CD14-positive monocyte (primary cell): ENCODE measurements at regions not wholly inside any gene's neighbourhood (a gene's known extent, or its start where the extent isn't known, plus 50 kb on each side); places are given as distances from the start of the nearest gene placed in this dataset.

Experiments
- DNase-seq, 3 donors: peaks; one replicate each; pipeline ENCODE4 v3.0.0-alpha.2; 2011 to 2022
- H2AFZ ChIP-seq: 2 replicates; pipeline ENCODE4 v1.6.0; 2012; ENCODE audit warnings: mild to moderate bottlenecking, low read depth, low read length, inconsistent platforms; ENCODE audit not compliant: insufficient read depth, poor library complexity, severe bottlenecking
- H3K27ac ChIP-seq, 2 donors: 1 replicate in 1 of 2; 2 replicates in 1 of 2; pipeline ENCODE4 v1.5.1; 2012 to 2013; ENCODE audit warnings: low read length in 2 of 2, control low read depth in 1 of 2, inconsistent platforms in 1 of 2, low read depth in 1 of 2, mild to moderate bottlenecking in 1 of 2
- H3K27me3 ChIP-seq, 2 donors: one replicate each; pipeline versions ENCODE4 v1.6.0 to v1.6.1; 2011 to 2013; ENCODE audit warnings: low read length in 2 of 2; ENCODE audit not compliant: control insufficient read depth in 2 of 2, insufficient read depth in 2 of 2
- H3K36me3 ChIP-seq, 2 donors: replicated peaks in 1 of 2; 1 replicate in 1 of 2; 2 replicates in 1 of 2; pipeline versions ENCODE4 v1.5.1 to v1.6.1; 2012 to 2013; ENCODE audit warnings: low read length in 2 of 2, control low read depth in 1 of 2, inconsistent platforms in 1 of 2, mild to moderate bottlenecking in 1 of 2; ENCODE audit not compliant: insufficient read depth in 2 of 2, control insufficient read depth in 1 of 2
- H3K4me1 ChIP-seq, 2 donors: 1 replicate in 1 of 2; 2 replicates in 1 of 2; pipeline versions ENCODE4 v1.5.1 to v1.6.1; 2012 to 2013; ENCODE audit warnings: low read length in 2 of 2, control low read depth in 1 of 2, inconsistent platforms in 1 of 2, mild to moderate bottlenecking in 1 of 2, moderate library complexity in 1 of 2; ENCODE audit not compliant: insufficient read depth in 2 of 2, control insufficient read depth in 1 of 2
- H3K4me2 ChIP-seq: replicated peaks from 2 replicates; pipeline ENCODE3; 2012; ENCODE audit warnings: low read length, moderate library complexity, mild to moderate bottlenecking; ENCODE audit not compliant: poor library complexity, severe bottlenecking; ENCODE audit errors: extremely low read depth
- H3K4me3 ChIP-seq, 3 experiments: fragments of 200-600 bp in 1 of 3; sonication (generic) in 1 of 3; replicated peaks in 1 of 3; 1 replicate in 2 of 3; 2 replicates in 1 of 3; pipeline ENCODE4 v1.5.1; 2011 to 2013; ENCODE audit warnings: low read length in 3 of 3, mild to moderate bottlenecking in 3 of 3, control low read depth in 2 of 3, low read depth in 2 of 3, inconsistent platforms in 1 of 3, moderate library complexity in 1 of 3
- H3K79me2 ChIP-seq: 2 replicates; pipeline ENCODE4 v1.6.0; 2012; ENCODE audit warnings: mild to moderate bottlenecking, control low read depth, inconsistent platforms, low read length, moderate library complexity; ENCODE audit not compliant: insufficient read depth
- H3K9ac ChIP-seq: 2 replicates; pipeline ENCODE4 v1.6.0; 2017; ENCODE audit warnings: low read length, mild to moderate bottlenecking; ENCODE audit not compliant: insufficient read depth, poor library complexity, severe bottlenecking
- H3K9me3 ChIP-seq, 2 donors: replicated peaks in 1 of 2; 1 replicate in 1 of 2; 2 replicates in 1 of 2; pipeline versions ENCODE4 v1.5.1 to v1.6.1; 2012 to 2013; ENCODE audit warnings: low read length in 2 of 2, control low read depth in 1 of 2; ENCODE audit not compliant: control insufficient read depth in 1 of 2, insufficient read depth in 1 of 2
- H4K20me1 ChIP-seq: 2 replicates; pipeline ENCODE4 v1.6.0; 2012; ENCODE audit warnings: mild to moderate bottlenecking, low read length, control low read depth, moderate library complexity; ENCODE audit not compliant: insufficient read depth
- H3K27ac Mint-ChIP-seq, 7 donors: one replicate each; pipeline ENCODE4 v1.8.0; 2020; ENCODE audit warnings: mild to moderate bottlenecking in 7 of 7, mixed read lengths in 7 of 7, moderate library complexity in 6 of 7, inconsistent platforms in 2 of 7
- H3K27me3 Mint-ChIP-seq, 3 donors: one replicate each; pipeline ENCODE4 v1.8.0; 2021 to 2022; ENCODE audit warnings: low read depth in 3 of 3, mild to moderate bottlenecking in 3 of 3, mixed read lengths in 3 of 3, moderate library complexity in 3 of 3, inconsistent platforms in 1 of 3
- H3K36me3 Mint-ChIP-seq, 2 donors: one replicate each; pipeline ENCODE4 v1.8.0; 2020; ENCODE audit warnings: mixed read lengths in 2 of 2, inconsistent platforms in 1 of 2, mild to moderate bottlenecking in 1 of 2
- H3K4me1 Mint-ChIP-seq: one replicate; pipeline ENCODE4 v1.8.0; 2020; ENCODE audit warnings: mild to moderate bottlenecking, mixed read lengths
- H3K4me3 Mint-ChIP-seq, 2 donors: one replicate each; pipeline ENCODE4 v1.8.0; 2020; ENCODE audit warnings: mild to moderate bottlenecking in 2 of 2, mixed read lengths in 2 of 2, moderate library complexity in 1 of 2
- H3K9me3 Mint-ChIP-seq, 7 donors: one replicate each; pipeline ENCODE4 v1.8.0; 2020 to 2022; ENCODE audit warnings: mixed read lengths in 7 of 7, mild to moderate bottlenecking in 6 of 7, moderate library complexity in 6 of 7, inconsistent platforms in 2 of 7
- CTCF ChIP-seq: fragments of 200-600 bp; IDR thresholded peaks from one replicate; pipeline ENCODE4 v1.8.0; 2022; ENCODE audit warnings: antibody characterized with exemption, mild to moderate bottlenecking
- WGBS: methylation state at CpG from one replicate; pipeline ENCODE4 v1.1.5; 2013; ENCODE audit warnings: missing lambda C conversion rate; ENCODE audit not compliant: insufficient coverage; 5-methylcytosine and 5-hydroxymethylcytosine counted together
- intact Hi-C, 2 donors: fragments of 100-400 bp; cut with micrococcal nuclease; formaldehyde crosslinking; loops; one replicate each; pipeline versions ENCODE4 v1.15.0 to v1.15.1; 2023

DNA sequence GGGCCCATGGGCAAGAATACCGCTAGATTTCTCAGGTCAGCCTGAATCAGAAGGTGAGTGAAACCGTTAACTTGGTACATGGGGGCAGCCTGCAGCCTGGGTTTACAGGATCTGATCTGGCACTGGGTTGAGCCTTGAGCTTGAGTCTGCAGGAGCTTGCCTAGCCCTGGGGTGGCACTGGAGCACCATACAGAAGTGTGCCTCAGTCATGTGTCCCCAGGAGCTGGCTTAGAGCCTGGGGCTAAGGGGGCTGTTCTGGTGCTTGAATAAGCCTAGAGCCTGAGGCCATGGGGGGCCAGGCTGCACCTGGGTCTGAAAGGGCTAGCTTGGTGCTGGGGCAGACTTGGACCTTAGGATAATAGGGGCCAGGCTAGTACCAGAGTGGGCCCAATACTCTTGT is 457.2 kb upstream of the PBX1 start:
- H3K9me3 ChIP-seq, result peaks cover 0 to 2% of the 10 kb centered on the region in 2 donors
- H3K27me3 ChIP-seq, result no peaks in the 10 kb centered on the region
- Mint-ChIP-seq H3K9me3 (peaks cover 0 to 2% (median 0%) of the 10 kb centered on the region in 7 donors), H3K4me3 (no peak overlapping the region), H3K27me3 (no peaks in the 10 kb centered on the region), H3K4me1 (no peaks in the 10 kb centered on the region), H3K36me3 (no peaks in the 10 kb centered on the region), H3K27ac (no peak overlapping the region)
- TF ChIP-seq CTCF, result no peak
- no peak overlapping the region for H3K4me2 ChIP-seq
- no peaks in the 10 kb centered on the region for H4K20me1 ChIP-seq
- no peak overlapping the region for H3K9ac ChIP-seq
- 91% methylated on average over 2 of the region's 2 CpGs for WGBS
- H3K4me1 ChIP-seq, result no peaks in the 10 kb centered on the region
- H2AFZ ChIP-seq, result no peak overlapping the region
- DNase-seq, result no peak
- no peak overlapping the region for H3K27ac ChIP-seq
- intact Hi-C loops, result no loop called here
- no peaks in the 10 kb centered on the region for H3K36me3 ChIP-seq
- no peak overlapping the region for H3K4me3 ChIP-seq
- H3K79me2 ChIP-seq, result no peaks in the 10 kb centered on the region

GRCh38 chr1:164131949-164132348 is 427.0 kb upstream of the PBX1 start:
- Histone ChIP-seq H3K79me2 (no peaks in the 10 kb centered on the region), H4K20me1 (no peaks in the 10 kb centered on the region), H3K4me2 (no peak overlapping the region), H3K27me3 (no peaks in the 10 kb centered on the region), H3K4me1 (no peaks in the 10 kb centered on the region), H3K9ac (no peak overlapping the region), H3K36me3 (no peaks in the 10 kb centered on the region), H3K27ac (no peak overlapping the region), H2AFZ (no peak overlapping the region), H3K4me3 (no peak overlapping the region), H3K9me3 (peaks cover 0 to under 1% of the 10 kb centered on the region in 2 donors)
- Mint-ChIP-seq H3K4me1 (no peaks in the 10 kb centered on the region), H3K27me3 (no peaks in the 10 kb centered on the region), H3K36me3 (no peaks in the 10 kb centered on the region), H3K4me3 (no peak overlapping the region), H3K9me3 (peaks cover 0 to 7% (median 2%) of the 10 kb centered on the region in 7 donors), H3K27ac (no peak overlapping the region)
- no peak for DNase-seq
- WGBS, result no CpG with 5 or more reads among the region's 1 CpG
- intact Hi-C loops, result no loop called here
- TF ChIP-seq CTCF, result no peak
